HG03103 (cell line): ENCODE measurements at regions not wholly inside any gene's neighbourhood (a gene's known extent, or its start where the extent isn't known, plus 50 kb on each side); places are given as distances from the start of the nearest gene placed in this dataset.

ENCODE experiments used
- ATAC-seq: cut with Tn5 transposase; IDR thresholded peaks from one replicate; pipeline ENCODE4 v1.9.1; 2021; ENCODE audit warnings: low read depth; ENCODE audit not compliant: unreplicated experiment

GRCh38 chr10:131517781-131518180 is 206.3 kb upstream of the TCERG1L start:
- ATAC-seq, result no peak

- no peak for ATAC-seq
These were observed 208.4 kb upstream of the TCERG1L start for GRCh38 chr10:131519723-131520605.

GRCh38 chr10:131531265-131532190 is 220.0 kb upstream of the TCERG1L start:
- ATAC-seq, result no peak

- no peak for ATAC-seq
These were observed 220.8 kb upstream of the TCERG1L start for GRCh38 chr10:131532291-131532690.

- ATAC-seq, result no peak
These were observed 221.3 kb upstream of the TCERG1L start for GRCh38 chr10:131532745-131533341.

GRCh38 chr10:131533846-131534526 is 222.5 kb upstream of the TCERG1L start:
- ATAC-seq, result no peak

GRCh38 chr10:131534836-131535235 is 223.3 kb upstream of the TCERG1L start:
- no peak for ATAC-seq

GRCh38 chr10:131536676-131537075 is 225.2 kb upstream of the TCERG1L start:
- no peak for ATAC-seq

- ATAC-seq, result no peak
These were observed 225.8 kb upstream of the TCERG1L start for GRCh38 chr10:131537281-131537680.

DNA sequence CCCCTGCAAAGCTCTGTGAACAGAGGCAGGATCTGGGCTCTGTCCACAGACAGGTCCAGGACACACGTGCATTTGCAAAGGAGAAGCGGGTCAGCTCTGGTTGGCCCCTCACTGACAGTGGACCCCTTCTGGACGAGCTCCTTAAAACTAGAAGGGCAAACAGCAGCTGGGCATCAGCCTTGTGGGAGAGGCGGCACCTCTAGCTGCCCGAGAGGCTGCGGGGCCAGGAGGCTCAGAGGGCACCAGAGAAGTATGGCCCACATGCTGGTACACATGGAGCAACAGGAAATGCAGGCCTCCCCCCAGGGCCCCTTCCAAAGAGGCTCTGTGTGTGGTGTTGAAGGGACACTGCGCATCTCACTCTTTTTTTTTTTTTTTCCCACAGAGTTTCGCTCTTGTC is 233.0 kb upstream of the TCERG1L start:
- no peak for ATAC-seq

GRCh38 chr10:131546086-131546810 is 234.7 kb upstream of the TCERG1L start:
- no peak for ATAC-seq

DNA sequence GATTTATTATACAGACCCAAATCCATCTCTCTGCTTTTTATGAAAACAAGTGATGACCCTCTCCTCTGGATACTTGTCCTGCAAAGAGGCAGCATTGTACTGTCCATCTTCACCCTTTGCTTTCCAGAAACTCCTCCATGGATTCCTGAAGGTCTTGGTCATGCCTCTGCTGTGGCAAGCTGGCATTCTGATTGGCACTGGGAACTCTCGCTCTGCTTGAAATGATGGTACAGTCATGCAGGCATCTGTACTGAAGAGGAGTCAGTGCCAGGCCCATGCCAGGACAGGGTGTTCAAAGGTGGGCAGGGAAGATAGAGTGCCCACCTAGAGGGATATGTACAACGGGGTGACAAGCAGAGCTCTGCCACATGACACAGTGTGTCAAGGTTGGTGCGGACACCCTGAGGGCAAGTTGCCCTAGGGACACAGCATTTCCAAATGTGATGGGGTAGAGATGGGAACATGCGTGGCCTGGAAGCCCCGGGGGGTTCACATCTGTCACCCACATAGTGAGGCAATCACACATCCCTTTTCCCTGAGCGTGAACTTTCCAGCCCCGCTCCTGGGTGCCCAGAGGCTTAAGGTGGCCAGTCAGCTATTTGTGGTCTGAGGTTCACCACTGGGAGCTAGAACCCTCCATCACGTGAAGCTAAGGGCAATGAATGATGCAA is 235.7 kb upstream of the TCERG1L start:
- no peak for ATAC-seq

DNA sequence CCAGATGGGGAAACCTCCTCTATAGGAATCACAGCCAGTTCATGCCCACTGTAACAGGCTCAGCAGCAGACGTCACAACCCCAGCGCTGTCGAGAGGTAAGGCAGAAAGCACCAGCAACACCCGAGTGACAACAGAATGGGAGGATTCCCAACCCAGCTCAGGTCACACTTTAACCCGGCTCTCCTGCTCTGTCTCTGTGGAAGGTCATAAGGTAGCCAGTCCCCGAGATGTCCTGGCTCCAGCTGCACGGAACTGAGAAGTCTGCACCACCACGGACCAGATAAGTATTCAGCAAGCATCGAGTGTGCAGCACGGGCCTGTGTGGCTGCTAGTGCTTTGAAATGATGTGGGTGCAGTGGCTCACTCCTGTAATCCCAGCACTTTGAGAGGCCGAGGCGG is 236.7 kb upstream of the TCERG1L start:
- no peak for ATAC-seq

GRCh38 chr10:131549116-131549515 is 237.6 kb upstream of the TCERG1L start:
- ATAC-seq, result no peak

DNA sequence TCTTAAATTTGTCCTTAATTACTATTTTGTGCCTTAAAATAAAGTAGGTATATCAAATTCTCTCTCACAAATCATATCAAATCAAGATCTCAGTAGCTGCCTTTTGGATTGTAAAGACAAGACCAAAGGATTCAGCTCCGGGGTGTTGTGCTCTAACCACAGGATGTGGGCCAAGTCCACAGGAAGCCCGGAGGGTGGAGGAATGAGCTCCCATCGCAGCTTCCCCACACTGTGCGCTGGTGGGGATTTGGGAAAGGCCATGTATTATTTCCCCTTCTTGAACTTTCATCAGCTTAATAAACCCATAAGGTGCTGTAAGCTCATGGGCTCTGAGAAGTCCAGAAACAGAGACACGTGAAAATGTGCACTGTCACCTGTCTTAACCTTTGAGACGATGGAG is 241.6 kb upstream of the TCERG1L start:
- ATAC-seq, result no peak

DNA sequence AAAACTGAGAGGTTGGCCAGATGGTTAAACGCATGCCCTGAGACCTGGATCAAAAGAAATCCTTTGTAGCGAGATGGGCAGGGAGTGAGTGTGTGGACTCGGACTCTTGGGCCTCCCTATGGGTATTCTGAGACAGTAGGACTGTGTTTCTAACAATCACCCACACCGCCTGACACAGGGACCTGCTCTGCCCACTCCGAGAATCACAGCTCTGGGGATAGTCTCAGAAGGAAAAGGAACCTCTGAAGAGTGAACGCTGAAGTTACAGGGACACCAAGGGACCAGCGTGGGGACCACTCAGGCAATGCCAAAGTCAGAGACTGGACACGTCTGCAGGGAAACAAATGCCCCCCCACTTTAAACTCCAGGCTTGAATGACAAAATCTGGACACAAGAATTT is 242.1 kb upstream of the TCERG1L start:
- ATAC-seq, result no peak

- no peak for ATAC-seq
These were observed 243.3 kb upstream of the TCERG1L start for GRCh38 chr10:131554821-131555220.

- ATAC-seq, result no peak
These were observed 243.9 kb upstream of the TCERG1L start for GRCh38 chr10:131555406-131555805.
